ENCODE measurements at regions not wholly inside any gene's neighbourhood (a gene's known extent, or its start where the extent isn't known, plus 50 kb on each side); places are given as distances from the start of the nearest gene placed in this dataset.

- no peak for TF ChIP-seq CTCF (conservative IDR thresholded peaks at IDR 0.05; ENCODE audit: low read depth, low read length)
- H3K4me3 ChIP-seq (ENCODE audit: low read depth, low read length), result no peak overlapping the region
- DNase-seq (ENCODE audit: low read depth), result no peak
Measured at GRCh38 chr7:67771846-67772605, 775.4 kb downstream of the TYW1 start.

GRCh38 chr7:67773081-67773480 lies 776.4 kb downstream of the TYW1 start:
- no peak overlapping the region for H3K4me3 ChIP-seq (ENCODE audit: low read depth, low read length)
- no peak for TF ChIP-seq CTCF (conservative IDR thresholded peaks at IDR 0.05; ENCODE audit: low read depth, low read length)

GRCh38 chr7:67777119-67777518 lies 780.5 kb downstream of the TYW1 start:
- no peak overlapping the region for H3K4me3 ChIP-seq (ENCODE audit: low read depth, low read length)
- no peak for DNase-seq (ENCODE audit: low read depth)
- TF ChIP-seq CTCF (conservative IDR thresholded peaks at IDR 0.05; ENCODE audit: low read depth, low read length), result no peak

More at GRCh38 chr7:67773081-67773480, 776.4 kb downstream of the TYW1 start:
- no peak for DNase-seq (ENCODE audit: low read depth)

GRCh38 chr7:67781841-67782240 lies 785.2 kb downstream of the TYW1 start:
- H3K4me3 ChIP-seq (ENCODE audit: low read depth, low read length), result no peak overlapping the region
- no peak for TF ChIP-seq CTCF (conservative IDR thresholded peaks at IDR 0.05; ENCODE audit: low read depth, low read length)
- DNase-seq (ENCODE audit: low read depth), result no peak

- TF ChIP-seq CTCF (conservative IDR thresholded peaks at IDR 0.05; ENCODE audit: low read depth, low read length), result no peak
- no peak overlapping the region for H3K4me3 ChIP-seq (ENCODE audit: low read depth, low read length)
- no peak for DNase-seq (ENCODE audit: low read depth)
Measured at GRCh38 chr7:67786021-67786420, 789.4 kb downstream of the TYW1 start.

- no peak overlapping the region for H3K4me3 ChIP-seq (ENCODE audit: low read depth, low read length)
- TF ChIP-seq CTCF (conservative IDR thresholded peaks at IDR 0.05; ENCODE audit: low read depth, low read length), result peak; percentile 31
- no peak for DNase-seq (ENCODE audit: low read depth)
Measured at GRCh38 chr7:67788669-67789068, 792.0 kb downstream of the TYW1 start.

GRCh38 chr7:67791918-67792317 lies 795.3 kb downstream of the TYW1 start:
- DNase-seq (ENCODE audit: low read depth), result no peak
- no peak overlapping the region for H3K4me3 ChIP-seq (ENCODE audit: low read depth, low read length)
- no peak for TF ChIP-seq CTCF (conservative IDR thresholded peaks at IDR 0.05; ENCODE audit: low read depth, low read length)

Measured in epithelial cell of proximal tubule (primary cell).